ENCODE measurements at regions not wholly inside any gene's neighbourhood (a gene's known extent, or its start where the extent isn't known, plus 50 kb on each side); places are given as distances from the start of the nearest gene placed in this dataset.
A peak's percentile ranks its signal among the peaks of the same experiment; 100 is the strongest.

- TF ChIP-seq ZNF597 (CRISPR knock-in tag; IDR thresholded peaks at IDR 0.05) (no peak), FOXK2 (IDR thresholded peaks at IDR 0.05) (no peak), MAZ (IDR thresholded peaks at IDR 0.05; ENCODE audit: borderline replicate concordance, low read depth, low read length) (no peak), MAZ (CRISPR knock-in tag; IDR thresholded peaks at IDR 0.05; ENCODE audit: low read depth) (no peak), SNAPC5 (CRISPR knock-in tag; IDR thresholded peaks at IDR 0.05; ENCODE audit: borderline replicate concordance) (no peak), ZNF574 (CRISPR knock-in tag; IDR thresholded peaks at IDR 0.05) (peak; percentile 47; the same call in 1 of the 2 replicates), ZNF383 (CRISPR knock-in tag; IDR thresholded peaks at IDR 0.05; ENCODE audit: borderline replicate concordance) (no peak), KDM2A (CRISPR knock-in tag; IDR thresholded peaks at IDR 0.05; ENCODE audit: borderline replicate concordance, low read depth) (peak; percentile 39; the same call in 1 of the 2 replicates), HNRNPL (IDR thresholded peaks at IDR 0.05; ENCODE audit: low read depth, low read length) (no peak), RERE (CRISPR knock-in tag; IDR thresholded peaks at IDR 0.05; ENCODE audit: low read depth) (peak; percentile 23; the same call in 1 of the 2 replicates), ZNF3 (CRISPR knock-in tag; IDR thresholded peaks at IDR 0.05) (no peak), DDIT3 (CRISPR knock-in tag; IDR thresholded peaks at IDR 0.05) (no peak), ZNF776 (CRISPR knock-in tag; IDR thresholded peaks at IDR 0.05) (no peak), NFIC (IDR thresholded peaks at IDR 0.05; ENCODE audit: low read length) (no peak), RAD21 (CRISPR knock-in tag; IDR thresholded peaks at IDR 0.05) (no peak), ZBTB2 (CRISPR knock-in tag; IDR thresholded peaks at IDR 0.05; ENCODE audit: low read depth) (no peak), ELF3 (CRISPR knock-in tag; IDR thresholded peaks at IDR 0.05) (peak; percentile 64), CREB1 (IDR thresholded peaks at IDR 0.05) (no peak; the same call in 1 of the 2 replicates), CREB1 (CRISPR knock-in tag; IDR thresholded peaks at IDR 0.05) (peak; percentile 11; the same call in 1 of the 2 replicates)
Observed at GRCh38 chr2:19504400-19505198, 146.2 kb upstream of the OSR1 start (continued).

All from HepG2 (cell line).